ENCODE measurements at regions not wholly inside any gene's neighbourhood (a gene's known extent, or its start where the extent isn't known, plus 50 kb on each side); places are given as distances from the start of the nearest gene placed in this dataset.

- Histone ChIP-seq H2AFZ (no peak overlapping the region), H3K9me2 (ENCODE audit: insufficient read depth) (no peaks in the 10 kb centered on the region), H3K4me3 (no peak overlapping the region), H4K20me1 (ENCODE audit: insufficient read depth) (no peaks in the 10 kb centered on the region), H3F3A (ENCODE audit: insufficient read depth, low read depth) (no peaks in the 10 kb centered on the region; the same call in 1 of the 2 replicates), H3K4me2 (no peak overlapping the region), H3K9me3 (ENCODE audit: insufficient read depth, low read depth) (no peaks in the 10 kb centered on the region), H3K36me3 (ENCODE audit: low read depth) (no peaks in the 10 kb centered on the region), H3K4me1 (replicated peaks; ENCODE audit: insufficient read depth) (0 out of 2 replicates have a peak, but pooled peaks cover 5% of the 10 kb centered on the region), H3K79me2 (ENCODE audit: low read depth) (no peaks in the 10 kb centered on the region), H3K27ac (no peak overlapping the region), H3K27me3 (ENCODE audit: insufficient read depth, low read depth) (no peaks in the 10 kb centered on the region)
- intact Hi-C loops (cut with micrococcal nuclease; ENCODE audit: unreplicated experiment), result no loop called here
- BruUV-seq (replicated peaks), result no TSS peak
- CTCF ChIA-PET, result no interaction called here
- peak in 1 of 2 experiments; percentile 67 for DNase-seq
- POLR2A ChIA-PET (ENCODE audit: unreplicated experiment), result interaction anchor here (0.5 to 0.7 kb wide), 2 partner anchors 31 to 212 kb away, joined by 3 to 4 read pairs; no protein-coding TSS in a partner anchor
- no peak for TF ChIP-seq CTCF (conservative IDR thresholded peaks at IDR 0.05)
- no peak for TF ChIP-seq EZH2 (IDR thresholded peaks at IDR 0.05; ENCODE audit: low read depth)
Measured at GRCh38 chr1:222950892-222951291, 136.1 kb downstream of the DISP1 start.

DNA sequence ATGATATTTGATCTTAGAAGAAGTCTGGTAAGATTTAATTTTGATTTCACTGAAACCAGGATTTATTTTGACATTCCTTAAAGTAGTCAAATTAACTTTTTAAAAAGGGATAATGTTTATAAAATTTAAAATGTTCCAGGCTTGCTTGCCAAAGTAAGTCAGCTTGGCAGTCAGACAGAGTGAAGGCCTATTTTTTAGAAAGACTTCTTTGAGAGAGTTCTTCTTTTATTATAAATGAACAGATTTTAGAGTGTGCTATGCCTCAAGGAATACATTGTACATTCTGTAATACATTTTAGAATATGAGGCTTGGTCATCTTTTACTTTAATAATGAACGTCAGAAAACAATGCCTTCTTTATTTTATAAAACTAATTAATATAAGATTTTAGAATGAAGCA is 138.7 kb downstream of the DISP1 start:
- no peak overlapping the region for H3K4me2 ChIP-seq
- no peaks in the 10 kb centered on the region for H4K20me1 ChIP-seq (ENCODE audit: insufficient read depth)
- no peak overlapping the region for H3K27ac ChIP-seq
- no peaks in the 10 kb centered on the region for H3K36me3 ChIP-seq (ENCODE audit: low read depth)
- no peaks in the 10 kb centered on the region for H3K9me2 ChIP-seq (ENCODE audit: insufficient read depth)
- no TSS peak for BruUV-seq (replicated peaks)
- no peak for DNase-seq
- H3K9me3 ChIP-seq (ENCODE audit: insufficient read depth, low read depth), result no peaks in the 10 kb centered on the region
- no peak overlapping the region for H3K4me3 ChIP-seq
- H3K27me3 ChIP-seq (ENCODE audit: insufficient read depth, low read depth), result no peaks in the 10 kb centered on the region
- no peaks in the 10 kb centered on the region for H3K79me2 ChIP-seq (ENCODE audit: low read depth)
- H3K4me1 ChIP-seq (replicated peaks; ENCODE audit: insufficient read depth), result 0 out of 2 replicates have a peak, but pooled peaks cover 5% of the 10 kb centered on the region
- intact Hi-C loops (cut with micrococcal nuclease; ENCODE audit: unreplicated experiment), result no loop called here
- H3F3A ChIP-seq (ENCODE audit: insufficient read depth, low read depth), result no peaks in the 10 kb centered on the region; the same call in 1 of the 2 replicates
- TF ChIP-seq EZH2 (IDR thresholded peaks at IDR 0.05; ENCODE audit: low read depth), result no peak
- TF ChIP-seq CTCF (conservative IDR thresholded peaks at IDR 0.05), result no peak
- CTCF ChIA-PET, result no interaction called here
- POLR2A ChIA-PET (ENCODE audit: unreplicated experiment), result no interaction called here
- H2AFZ ChIP-seq, result no peak overlapping the region

DNA sequence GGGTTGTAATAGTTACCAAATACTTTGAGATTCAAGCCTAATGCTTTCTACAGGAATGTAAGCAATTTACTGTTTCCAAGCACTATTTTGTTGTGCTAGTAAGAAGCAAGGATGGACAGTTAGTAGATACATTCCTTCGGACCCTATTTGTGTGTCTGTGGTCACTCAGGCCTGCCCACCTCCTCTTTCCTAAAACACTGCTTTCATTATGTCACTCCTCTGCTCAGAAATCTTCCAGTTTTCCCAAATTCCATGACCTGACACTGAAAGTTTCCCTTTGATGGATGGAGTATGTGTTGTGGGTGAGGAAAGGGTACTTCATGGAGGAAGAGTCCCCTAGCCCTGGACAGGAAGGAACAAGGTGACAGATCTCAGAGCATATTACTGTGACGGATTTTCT is 141.1 kb downstream of the DISP1 start:
- Histone ChIP-seq H3K27ac (no peak overlapping the region), H3K27me3 (ENCODE audit: insufficient read depth, low read depth) (no peaks in the 10 kb centered on the region), H3K9me3 (ENCODE audit: insufficient read depth, low read depth) (no peaks in the 10 kb centered on the region), H3F3A (ENCODE audit: insufficient read depth, low read depth) (no peaks in the 10 kb centered on the region; the same call in 1 of the 2 replicates), H3K4me1 (replicated peaks; ENCODE audit: insufficient read depth) (0 out of 2 replicates have a peak, but pooled peaks cover 2% of the 10 kb centered on the region), H4K20me1 (ENCODE audit: insufficient read depth) (no peaks in the 10 kb centered on the region), H3K36me3 (ENCODE audit: low read depth) (no peaks in the 10 kb centered on the region), H3K4me3 (no peak overlapping the region), H2AFZ (no peak overlapping the region), H3K79me2 (ENCODE audit: low read depth) (no peaks in the 10 kb centered on the region), H3K4me2 (no peak overlapping the region), H3K9me2 (ENCODE audit: insufficient read depth) (0 out of 2 replicates have a peak, but pooled peaks cover 6% of the 10 kb centered on the region)
- BruUV-seq (replicated peaks), result no TSS peak
- POLR2A ChIA-PET (ENCODE audit: unreplicated experiment), result no interaction called here
- no peak for TF ChIP-seq CTCF (conservative IDR thresholded peaks at IDR 0.05)
- TF ChIP-seq EZH2 (IDR thresholded peaks at IDR 0.05; ENCODE audit: low read depth), result no peak
- intact Hi-C loops (cut with micrococcal nuclease; ENCODE audit: unreplicated experiment), result no loop called here
- no peak for DNase-seq
- CTCF ChIA-PET, result interaction anchor here (1.0 kb wide), 1 partner anchor 217 kb away, joined by 4 read pairs; no protein-coding TSS in a partner anchor

Data from PC-9 (cell line).